ENCODE measurements at regions not wholly inside any gene's neighbourhood (a gene's known extent, or its start where the extent isn't known, plus 50 kb on each side); places are given as distances from the start of the nearest gene placed in this dataset.

DNA sequence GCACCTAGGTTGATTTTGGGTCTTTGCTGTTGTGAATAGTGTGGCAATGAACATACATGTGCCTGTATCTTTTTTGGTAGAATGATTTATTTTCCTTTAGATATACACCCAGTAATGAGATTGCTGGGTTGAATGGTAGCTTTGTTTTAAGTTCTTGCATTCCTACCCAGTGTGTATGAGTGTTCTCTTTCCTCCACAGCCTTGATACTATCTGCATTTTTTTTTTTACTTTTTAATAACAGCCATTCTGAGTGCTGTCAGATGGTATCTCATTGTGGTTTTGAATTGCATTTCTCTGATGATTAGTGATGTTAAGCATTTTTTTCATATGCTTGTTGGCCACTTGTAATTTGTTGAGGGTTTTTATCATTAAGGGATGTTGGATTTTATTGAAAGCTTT, 351.8 kb upstream of the GNPDA2 start:
- TF ChIP-seq, protein P1, sequence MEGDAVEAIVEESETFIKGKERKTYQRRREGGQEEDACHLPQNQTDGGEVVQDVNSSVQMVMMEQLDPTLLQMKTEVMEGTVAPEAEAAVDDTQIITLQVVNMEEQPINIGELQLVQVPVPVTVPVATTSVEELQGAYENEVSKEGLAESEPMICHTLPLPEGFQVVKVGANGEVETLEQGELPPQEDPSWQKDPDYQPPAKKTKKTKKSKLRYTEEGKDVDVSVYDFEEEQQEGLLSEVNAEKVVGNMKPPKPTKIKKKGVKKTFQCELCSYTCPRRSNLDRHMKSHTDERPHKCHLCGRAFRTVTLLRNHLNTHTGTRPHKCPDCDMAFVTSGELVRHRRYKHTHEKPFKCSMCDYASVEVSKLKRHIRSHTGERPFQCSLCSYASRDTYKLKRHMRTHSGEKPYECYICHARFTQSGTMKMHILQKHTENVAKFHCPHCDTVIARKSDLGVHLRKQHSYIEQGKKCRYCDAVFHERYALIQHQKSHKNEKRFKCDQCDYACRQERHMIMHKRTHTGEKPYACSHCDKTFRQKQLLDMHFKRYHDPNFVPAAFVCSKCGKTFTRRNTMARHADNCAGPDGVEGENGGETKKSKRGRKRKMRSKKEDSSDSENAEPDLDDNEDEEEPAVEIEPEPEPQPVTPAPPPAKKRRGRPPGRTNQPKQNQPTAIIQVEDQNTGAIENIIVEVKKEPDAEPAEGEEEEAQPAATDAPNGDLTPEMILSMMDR (IDR thresholded peaks at IDR 0.05; ENCODE audit: extremely low read depth in 1 of 2, insufficient read depth in 1 of 2, low read depth in 1 of 2, low read length in 2 of 2), result no peak
- TF ChIP-seq POLR2A (IDR thresholded peaks at IDR 0.05; ENCODE audit: low read depth, low read length), result no peak

All from endothelial cell of umbilical vein (primary cell).